ENCODE measurements at regions not wholly inside any gene's neighbourhood (a gene's known extent, or its start where the extent isn't known, plus 50 kb on each side); places are given as distances from the start of the nearest gene placed in this dataset.

- no peak for TF ChIP-seq ZFP3 (CRISPR knock-in tag; IDR thresholded peaks at IDR 0.05)
- no peak for TF ChIP-seq ISL1 (CRISPR knock-in tag; IDR thresholded peaks at IDR 0.05)
- no peak for TF ChIP-seq RARB (CRISPR knock-in tag; IDR thresholded peaks at IDR 0.05)
- TF ChIP-seq CSDC2 (CRISPR knock-in tag; IDR thresholded peaks at IDR 0.05), result no peak
- TF ChIP-seq ARNTL (CRISPR knock-in tag; IDR thresholded peaks at IDR 0.05; ENCODE audit: borderline replicate concordance, low read depth), result no peak
- no peak for TF ChIP-seq GLIS3 (CRISPR knock-in tag; IDR thresholded peaks at IDR 0.05)
- no peak for TF ChIP-seq BACH2 (CRISPR knock-in tag; IDR thresholded peaks at IDR 0.05; ENCODE audit: borderline replicate concordance)
- TF ChIP-seq, protein P1, sequence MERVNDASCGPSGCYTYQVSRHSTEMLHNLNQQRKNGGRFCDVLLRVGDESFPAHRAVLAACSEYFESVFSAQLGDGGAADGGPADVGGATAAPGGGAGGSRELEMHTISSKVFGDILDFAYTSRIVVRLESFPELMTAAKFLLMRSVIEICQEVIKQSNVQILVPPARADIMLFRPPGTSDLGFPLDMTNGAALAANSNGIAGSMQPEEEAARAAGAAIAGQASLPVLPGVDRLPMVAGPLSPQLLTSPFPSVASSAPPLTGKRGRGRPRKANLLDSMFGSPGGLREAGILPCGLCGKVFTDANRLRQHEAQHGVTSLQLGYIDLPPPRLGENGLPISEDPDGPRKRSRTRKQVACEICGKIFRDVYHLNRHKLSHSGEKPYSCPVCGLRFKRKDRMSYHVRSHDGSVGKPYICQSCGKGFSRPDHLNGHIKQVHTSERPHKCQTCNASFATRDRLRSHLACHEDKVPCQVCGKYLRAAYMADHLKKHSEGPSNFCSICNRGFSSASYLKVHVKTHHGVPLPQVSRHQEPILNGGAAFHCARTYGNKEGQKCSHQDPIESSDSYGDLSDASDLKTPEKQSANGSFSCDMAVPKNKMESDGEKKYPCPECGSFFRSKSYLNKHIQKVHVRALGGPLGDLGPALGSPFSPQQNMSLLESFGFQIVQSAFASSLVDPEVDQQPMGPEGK (CRISPR knock-in tag; IDR thresholded peaks at IDR 0.05; ENCODE audit: borderline replicate concordance), result no peak
Observed at GRCh38 chr10:123463698-123464097, 202.5 kb upstream of the GPR26 start.

Data from SK-N-SH treated with all-trans-retinoic acid at 6 μM for 48 hours (cell line).